Muscle layer of colon (tissue), 2 donors: ENCODE measurements at regions not wholly inside any gene's neighbourhood (a gene's known extent, or its start where the extent isn't known, plus 50 kb on each side); places are given as distances from the start of the nearest gene placed in this dataset.

Experiments used
- H3K27ac ChIP-seq: one replicate; pipeline ENCODE4 v1.7.0; 2013; ENCODE audit warnings: low read depth, mild to moderate bottlenecking, low read length, moderate library complexity
- H3K27me3 ChIP-seq, 2 donors: one replicate each; pipeline ENCODE4 v1.7.0; 2013; ENCODE audit warnings: low read length in 2 of 2, mild to moderate bottlenecking in 2 of 2; ENCODE audit not compliant: insufficient read depth in 2 of 2, control insufficient read depth in 1 of 2
- H3K36me3 ChIP-seq: one replicate; pipeline ENCODE4 v1.7.0; 2013; ENCODE audit warnings: mild to moderate bottlenecking, low read length; ENCODE audit not compliant: insufficient read depth
- H3K4me1 ChIP-seq: one replicate; pipeline ENCODE4 v1.7.0; 2013; ENCODE audit warnings: mild to moderate bottlenecking, low read length; ENCODE audit not compliant: insufficient read depth
- H3K4me3 ChIP-seq, 2 donors: one replicate each; pipeline ENCODE4 v1.7.0; 2013; ENCODE audit warnings: low read length in 2 of 2, low read depth in 1 of 2, mild to moderate bottlenecking in 1 of 2, moderate library complexity in 1 of 2
- H3K9ac ChIP-seq: one replicate; pipeline ENCODE4 v1.7.0; 2013; ENCODE audit warnings: low read length
- H3K9me3 ChIP-seq: one replicate; pipeline ENCODE4 v1.7.0; 2013; ENCODE audit warnings: mild to moderate bottlenecking, low read length
- donor health status: abdominal sarcoma.
- donor health status: Adenocarcinoma of cecum.

GRCh38 chr19:30237140-30237539, 135.0 kb upstream of the ZNF536 start:
- Histone ChIP-seq H3K4me3 (no peak overlapping the region), H3K27ac (no peak overlapping the region), H3K9me3 (no peaks in the 10 kb centered on the region), H3K4me1 (no peaks in the 10 kb centered on the region), H3K36me3 (no peaks in the 10 kb centered on the region), H3K9ac (no peak overlapping the region), H3K27me3 (peaks cover 0 to 4% of the 10 kb centered on the region in 2 donors)

DNA sequence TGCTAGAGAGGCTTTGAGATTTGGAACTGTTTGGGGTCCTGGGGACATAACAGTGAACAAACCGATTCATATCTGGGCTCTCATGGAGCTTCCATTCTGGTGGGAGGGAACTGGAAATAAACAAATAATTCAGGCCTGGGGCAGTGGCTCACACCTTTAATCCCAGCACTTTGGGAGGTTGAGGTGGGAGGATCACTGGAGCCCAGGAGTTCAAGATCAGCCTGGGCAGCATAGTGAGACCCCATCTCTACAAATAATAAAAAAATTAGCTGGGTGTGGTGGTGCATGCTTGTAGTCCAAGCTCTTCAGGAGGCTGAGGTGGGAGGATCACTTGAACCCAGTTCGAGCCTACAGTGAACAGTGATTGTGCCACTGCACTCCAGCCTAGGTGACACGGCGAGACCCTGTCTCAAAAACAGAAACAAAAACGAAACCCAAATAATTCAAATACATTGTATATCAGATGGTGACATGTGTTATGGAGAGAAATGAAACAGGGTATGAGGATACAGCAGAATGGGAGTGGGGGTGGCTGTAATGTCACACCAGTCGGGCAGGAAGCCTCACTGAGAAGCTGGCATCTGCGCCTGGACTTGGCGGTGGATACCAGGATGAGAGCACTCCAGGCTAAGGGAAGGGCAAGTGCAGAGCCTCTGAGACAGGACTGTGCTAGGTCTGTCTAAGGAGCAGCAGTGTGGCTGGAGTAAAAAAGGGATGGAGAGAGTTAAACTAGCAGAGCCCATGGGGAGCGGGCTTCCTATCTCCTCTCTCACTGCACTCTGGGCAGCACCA, 131.1 kb upstream of the ZNF536 start:
- Histone ChIP-seq H3K4me1 (no peaks in the 10 kb centered on the region), H3K4me3 (no peak overlapping the region), H3K27ac (no peak overlapping the region)

GRCh38 chr19:30244533-30244932, 127.7 kb upstream of the ZNF536 start:
- H3K9ac ChIP-seq, result no peak overlapping the region
- H3K4me3 ChIP-seq, result no peak overlapping the region
- H3K27ac ChIP-seq, result no peak overlapping the region

More for the DNA sequence above, 131.1 kb upstream of the ZNF536 start:
- Histone ChIP-seq H3K9ac (no peak overlapping the region), H3K9me3 (no peaks in the 10 kb centered on the region), H3K27me3 (no peaks in the 10 kb centered on the region), H3K36me3 (no peaks in the 10 kb centered on the region)

GRCh38 chr19:30245401-30246039, 126.7 kb upstream of the ZNF536 start:
- Histone ChIP-seq H3K27ac (no peak overlapping the region), H3K4me3 (no peak overlapping the region), H3K27me3 (no peaks in the 10 kb centered on the region), H3K36me3 (no peaks in the 10 kb centered on the region), H3K9ac (no peak overlapping the region), H3K9me3 (no peaks in the 10 kb centered on the region), H3K4me1 (no peaks in the 10 kb centered on the region)

More at GRCh38 chr19:30244533-30244932, 127.7 kb upstream of the ZNF536 start:
- H3K4me1 ChIP-seq, result no peaks in the 10 kb centered on the region
- H3K9me3 ChIP-seq, result no peaks in the 10 kb centered on the region
- no peaks in the 10 kb centered on the region for H3K36me3 ChIP-seq
- no peaks in the 10 kb centered on the region for H3K27me3 ChIP-seq

GRCh38 chr19:30249911-30250310, 122.3 kb upstream of the ZNF536 start:
- Histone ChIP-seq H3K4me3 (no peak overlapping the region), H3K9me3 (no peaks in the 10 kb centered on the region), H3K27me3 (no peaks in the 10 kb centered on the region), H3K27ac (no peak overlapping the region), H3K9ac (no peak overlapping the region), H3K4me1 (no peaks in the 10 kb centered on the region), H3K36me3 (no peaks in the 10 kb centered on the region)

DNA sequence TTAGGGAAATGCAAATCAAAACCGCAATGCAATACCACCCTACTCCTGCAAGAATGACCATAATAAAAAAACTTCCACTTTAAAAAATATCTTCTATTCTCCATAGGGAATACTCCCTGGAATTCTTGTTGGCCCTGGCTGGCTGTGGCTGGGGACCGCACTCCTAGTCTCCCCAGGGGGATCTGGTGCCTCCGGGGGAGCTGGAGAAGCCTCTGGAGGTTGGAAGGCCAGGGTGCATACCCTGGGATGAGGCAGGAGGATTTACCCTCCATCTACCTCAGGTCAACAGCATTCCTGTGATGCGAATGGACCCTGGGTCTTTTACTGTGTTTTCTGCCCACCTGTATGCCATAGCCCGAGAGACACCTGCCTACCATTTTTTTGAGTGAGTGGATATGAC, 120.0 kb upstream of the ZNF536 start:
- no peak overlapping the region for H3K4me3 ChIP-seq
- H3K27me3 ChIP-seq, result no peaks in the 10 kb centered on the region
- H3K9ac ChIP-seq, result no peak overlapping the region
- H3K36me3 ChIP-seq, result no peaks in the 10 kb centered on the region
- H3K9me3 ChIP-seq, result no peaks in the 10 kb centered on the region
- H3K4me1 ChIP-seq, result no peaks in the 10 kb centered on the region
- no peak overlapping the region for H3K27ac ChIP-seq

- Histone ChIP-seq H3K27me3 (no peaks in the 10 kb centered on the region), H3K4me3 (no peak overlapping the region)
Measured at GRCh38 chr19:30253581-30253996, 118.6 kb upstream of the ZNF536 start.

GRCh38 chr19:30254158-30254557, 118.0 kb upstream of the ZNF536 start:
- H3K27ac ChIP-seq, result no peak overlapping the region
- H3K27me3 ChIP-seq, result no peaks in the 10 kb centered on the region
- H3K9me3 ChIP-seq, result no peaks in the 10 kb centered on the region
- H3K9ac ChIP-seq, result no peak overlapping the region
- H3K4me1 ChIP-seq, result no peaks in the 10 kb centered on the region
- H3K36me3 ChIP-seq, result no peaks in the 10 kb centered on the region
- no peak overlapping the region for H3K4me3 ChIP-seq

More at GRCh38 chr19:30253581-30253996, 118.6 kb upstream of the ZNF536 start:
- H3K4me1 ChIP-seq, result no peaks in the 10 kb centered on the region
- H3K27ac ChIP-seq, result no peak overlapping the region
- H3K36me3 ChIP-seq, result no peaks in the 10 kb centered on the region
- H3K9ac ChIP-seq, result no peak overlapping the region
- no peaks in the 10 kb centered on the region for H3K9me3 ChIP-seq

- H3K4me3 ChIP-seq, result no peak overlapping the region
Measured at GRCh38 chr19:30254789-30255188, 117.4 kb upstream of the ZNF536 start.

GRCh38 chr19:30255791-30256495, 116.2 kb upstream of the ZNF536 start:
- Histone ChIP-seq H3K9me3 (no peaks in the 10 kb centered on the region), H3K36me3 (no peaks in the 10 kb centered on the region), H3K27ac (no peak overlapping the region), H3K4me3 (no peak overlapping the region), H3K27me3 (no peaks in the 10 kb centered on the region), H3K4me1 (no peaks in the 10 kb centered on the region), H3K9ac (no peak overlapping the region)

More at GRCh38 chr19:30254789-30255188, 117.4 kb upstream of the ZNF536 start:
- Histone ChIP-seq H3K27ac (no peak overlapping the region), H3K9ac (no peak overlapping the region), H3K36me3 (no peaks in the 10 kb centered on the region), H3K27me3 (no peaks in the 10 kb centered on the region), H3K4me1 (no peaks in the 10 kb centered on the region), H3K9me3 (no peaks in the 10 kb centered on the region)

- H3K9me3 ChIP-seq, result no peaks in the 10 kb centered on the region
- H3K4me3 ChIP-seq, result no peak overlapping the region
- H3K4me1 ChIP-seq, result no peaks in the 10 kb centered on the region
- H3K9ac ChIP-seq, result no peak overlapping the region
- no peaks in the 10 kb centered on the region for H3K36me3 ChIP-seq
- no peak overlapping the region for H3K27ac ChIP-seq
- no peaks in the 10 kb centered on the region for H3K27me3 ChIP-seq
Measured at GRCh38 chr19:30256496-30256850, 115.7 kb upstream of the ZNF536 start.
